DND-41 (cell line): ENCODE measurements at regions not wholly inside any gene's neighbourhood (a gene's known extent, or its start where the extent isn't known, plus 50 kb on each side); places are given as distances from the start of the nearest gene placed in this dataset.
"Not testable (repeated sequence)": the region's sequence is repeated elsewhere in the genome, so short reads cannot be mapped to it uniquely, and the experiment has no call there.

Source experiments
- ATAC-seq: fragments of 200-7000 bp; cut with Tn5 transposase; 3 replicates; pipeline ENCODE4 v1.9.1; 2021; ENCODE audit warnings: low read depth; ENCODE audit not compliant: insufficient read depth
- DNase-seq: peaks from one replicate; pipeline ENCODE4 v3.0.0-alpha.2; 2020
- H2AFZ ChIP-seq: 2 replicates; pipeline ENCODE4 v1.6.0; 2012; ENCODE audit warnings: low read depth, low read length
- H3K27ac ChIP-seq: 2 replicates; pipeline ENCODE4 v1.5.1; 2012; ENCODE audit warnings: low read length, inconsistent platforms
- H3K27me3 ChIP-seq: fragments of 200-600 bp; sonication (generic); 2 replicates; pipeline ENCODE4 v1.6.0; 2012; ENCODE audit warnings: low read length, mild to moderate bottlenecking, inconsistent platforms; ENCODE audit not compliant: insufficient read depth, poor library complexity
- H3K36me3 ChIP-seq: 2 replicates; pipeline ENCODE4 v1.5.1; 2012; ENCODE audit warnings: low read length, inconsistent platforms; ENCODE audit not compliant: insufficient read depth
- H3K4me1 ChIP-seq: 2 replicates; pipeline ENCODE4 v1.5.1; 2012; ENCODE audit warnings: mild to moderate bottlenecking, low read length; ENCODE audit not compliant: insufficient read depth
- H3K4me2 ChIP-seq: 2 replicates; pipeline ENCODE4 v1.6.0; 2012; ENCODE audit warnings: mild to moderate bottlenecking, moderate library complexity, low read length, inconsistent platforms; ENCODE audit not compliant: insufficient read depth
- H3K4me3 ChIP-seq, 2 experiments: fragments of 200-600 bp in 1 of 2; shearing (Covaris generic) in 1 of 2; 2 replicates each; pipeline ENCODE4 v1.5.1; 2012 to 2016; ENCODE audit warnings: inconsistent platforms in 2 of 2, low read length in 2 of 2, mild to moderate bottlenecking in 2 of 2, low read depth in 1 of 2, moderate library complexity in 1 of 2
- H3K79me2 ChIP-seq: 2 replicates; pipeline ENCODE4 v1.6.0; 2012; ENCODE audit warnings: low read length, inconsistent platforms; ENCODE audit not compliant: insufficient read depth
- H3K9ac ChIP-seq: 2 replicates; pipeline ENCODE4 v1.6.0; 2012; ENCODE audit warnings: low read depth, mild to moderate bottlenecking, inconsistent platforms, low read length, moderate library complexity
- H3K9me3 ChIP-seq: 2 replicates; pipeline ENCODE4 v1.5.1; 2012; ENCODE audit warnings: low read length, moderate library complexity, mild to moderate bottlenecking, inconsistent platforms; ENCODE audit not compliant: insufficient read depth, severe bottlenecking
- H4K20me1 ChIP-seq: 2 replicates; pipeline ENCODE4 v1.6.0; 2012; ENCODE audit warnings: low read length; ENCODE audit not compliant: insufficient read depth
- CTCF ChIP-seq: IDR thresholded peaks from 2 replicates; pipeline ENCODE4 v1.5.1; 2012; ENCODE audit warnings: borderline replicate concordance, low read length, moderate library complexity, mild to moderate bottlenecking; ENCODE audit not compliant: poor library complexity, severe bottlenecking; ENCODE audit errors: extremely low read depth
- EZH2 ChIP-seq: IDR thresholded peaks from 3 replicates; pipeline ENCODE4 v1.6.1; 2012; ENCODE audit warnings: borderline replicate concordance, low read depth, mild to moderate bottlenecking, moderate library complexity, low read length, inconsistent platforms; ENCODE audit not compliant: severe bottlenecking

DNA sequence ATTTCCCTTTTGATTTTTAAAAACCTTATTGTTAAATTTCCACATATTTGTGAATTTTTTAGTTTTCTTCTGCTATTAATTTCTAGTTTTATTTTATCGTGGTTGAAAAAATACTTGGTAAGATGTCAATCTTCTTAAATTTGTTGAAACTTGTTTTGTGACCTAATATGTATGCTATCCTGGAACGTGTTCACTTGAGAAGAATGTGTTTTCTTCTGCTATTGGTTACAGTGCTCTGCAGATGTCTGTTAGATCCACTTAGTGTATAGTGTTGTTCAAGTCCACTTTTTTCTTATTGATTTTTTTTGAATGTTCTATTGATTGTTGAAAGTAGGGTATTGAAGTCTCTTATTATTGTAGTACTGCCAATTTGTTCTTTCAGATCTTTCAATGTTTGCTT is 116.5 kb upstream of the NETO1 start:
- no peak for DNase-seq
- Histone ChIP-seq H3K4me2 (no peak overlapping the region), H3K9me3 (no peaks in the 10 kb centered on the region), H4K20me1 (no peaks in the 10 kb centered on the region), H3K36me3 (no peaks in the 10 kb centered on the region), H2AFZ (no peak overlapping the region), H3K9ac (no peak overlapping the region), H3K79me2 (no peaks in the 10 kb centered on the region), H3K4me1 (no peaks in the 10 kb centered on the region), H3K27me3 (no peaks in the 10 kb centered on the region), H3K4me3 (no peak overlapping the region), H3K27ac (no peak overlapping the region)
- no peak for ATAC-seq
- TF ChIP-seq EZH2 (no peak), CTCF (no peak)

DNA sequence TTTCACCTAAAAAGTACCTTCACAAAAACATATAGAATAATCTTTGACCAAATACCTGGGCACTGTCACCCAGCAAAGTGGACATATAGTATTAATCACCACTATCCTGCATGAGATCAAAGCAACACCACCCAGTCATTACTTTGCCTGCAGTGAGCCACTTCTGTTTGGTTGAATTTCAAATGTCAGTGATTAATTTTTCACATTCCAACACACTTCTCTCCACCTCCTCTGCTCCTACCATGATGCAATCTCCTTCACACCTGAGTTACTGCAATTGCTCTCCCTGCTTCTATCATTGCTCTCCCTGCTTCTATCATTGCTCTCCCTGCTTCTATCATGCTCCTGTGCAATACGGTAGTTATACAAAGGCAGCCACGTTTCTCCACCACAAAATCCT is 106.1 kb upstream of the NETO1 start:
- Histone ChIP-seq H3K9me3 (no peaks in the 10 kb centered on the region), H3K79me2 (no peaks in the 10 kb centered on the region), H3K4me1 (no peaks in the 10 kb centered on the region), H3K9ac (no peak overlapping the region), H3K27me3 (no peaks in the 10 kb centered on the region), H3K36me3 (no peaks in the 10 kb centered on the region), H4K20me1 (no peaks in the 10 kb centered on the region), H3K4me3 (no peak overlapping the region), H3K27ac (no peak overlapping the region), H2AFZ (no peak overlapping the region), H3K4me2 (no peak overlapping the region)
- no peak for DNase-seq
- no peak for ATAC-seq
- TF ChIP-seq EZH2 (no peak), CTCF (no peak)

- no peak for ATAC-seq
- Histone ChIP-seq H3K79me2 (no peaks in the 10 kb centered on the region), H3K27me3 (no peaks in the 10 kb centered on the region), H3K4me1 (no peaks in the 10 kb centered on the region), H4K20me1 (no peaks in the 10 kb centered on the region), H3K9ac (no peak overlapping the region), H2AFZ (no peak overlapping the region), H3K36me3 (no peaks in the 10 kb centered on the region), H3K4me2 (no peak overlapping the region), H3K27ac (no peak overlapping the region), H3K9me3 (no peaks in the 10 kb centered on the region), H3K4me3 (no peak overlapping the region)
- TF ChIP-seq EZH2 (no peak), CTCF (no peak)
- no peak for DNase-seq
Observed at GRCh38 chr18:72965616-72966015, 97.8 kb upstream of the NETO1 start.

GRCh38 chr18:72958195-72958594 is 90.4 kb upstream of the NETO1 start:
- H3K4me1 ChIP-seq, ATAC-seq: not testable (repeated sequence)

More at GRCh38 chr18:72958195-72958594, 90.4 kb upstream of the NETO1 start:
- H3K79me2 ChIP-seq, H2AFZ ChIP-seq, H3K4me3 ChIP-seq, H3K36me3 ChIP-seq, H3K27me3 ChIP-seq, H3K27ac ChIP-seq, H4K20me1 ChIP-seq, H3K4me2 ChIP-seq, H3K9ac ChIP-seq, DNase-seq, H3K9me3 ChIP-seq: not testable (repeated sequence)
